HCT116 (cell line): ENCODE measurements at regions not wholly inside any gene's neighbourhood (a gene's known extent, or its start where the extent isn't known, plus 50 kb on each side); places are given as distances from the start of the nearest gene placed in this dataset.

ENCODE experiments used
- ATAC-seq: fragments of 200-7000 bp; cut with Tn5 transposase; 2 replicates; pipeline ENCODE4 v1.9.1; 2020; ENCODE audit warnings: mild to moderate bottlenecking, moderate library complexity
- BruUV-seq: library from RNA; stranded (reverse); fragments of 400-500 nt; replicated peaks from 2 replicates; lab custom pipeline; 2021; lab: Mats Ljungman, UMichigan
- CTCF ChIA-PET: fragments of 300-600 bp; sonication (Branson Sonifier 250); formaldehyde crosslinking; loops from one replicate; lab custom pipeline; 2021; ENCODE audit warnings: antibody characterized with exemption; lab: Charles Lee
- POLR2A ChIA-PET: fragments of 300-600, 350-600 bp; sonication (Branson Sonifier 250); formaldehyde crosslinking; loops from one replicate; lab custom pipeline; 2021; ENCODE audit warnings: antibody characterized with exemption; lab: Charles Lee
- RAD21 ChIA-PET, 2 experiments: fragments of 300-600 bp; sonication (Branson Sonifier 250); formaldehyde crosslinking; loops; one replicate each; lab custom pipeline; 2023; ENCODE audit warnings: low total read pairs in 2 of 2; ENCODE audit not compliant: uncharacterized antibody in 2 of 2, unreplicated experiment in 2 of 2, low non-redundant PET in 1 of 2; lab: Charles Lee
- DNase-seq: peaks from one replicate; pipeline ENCODE4 v3.0.0-alpha.2; 2010; ENCODE audit warnings: low read depth, low spot score
- H2AFZ ChIP-seq: fragments of 200-600 bp; shearing (Covaris generic), sonication (generic); 2 replicates; pipeline ENCODE4 v1.6.1; 2017; ENCODE audit warnings: low read depth, mixed run types, mixed read lengths, antibody characterized with exemption, low read length; ENCODE audit not compliant: poor library complexity, severe bottlenecking
- H3K27ac ChIP-seq: 2 replicates; pipeline ENCODE4 v1.5.1; 2012; ENCODE audit warnings: low read depth, low read length
- H3K27me3 ChIP-seq: fragments of 200-600 bp; sonication (generic); 2 replicates; pipeline ENCODE4 v1.6.1; 2016; ENCODE audit warnings: mixed run types, low read length, mixed read lengths; ENCODE audit not compliant: insufficient read depth
- H3K36me3 ChIP-seq, 2 experiments: fragments of 200-500 bp in 1 of 2; fragments of 200-600 bp in 1 of 2; sonication (Bioruptor generic) in 1 of 2; sonication (generic) in 1 of 2; 2 replicates each; pipeline versions ENCODE4 v1.5.1 to v1.6.1; 2014 to 2016; ENCODE audit warnings: low read length in 2 of 2, inconsistent platforms in 1 of 2, mixed read lengths in 1 of 2, mixed run types in 1 of 2; ENCODE audit not compliant: insufficient read depth in 2 of 2, control insufficient read depth in 1 of 2
- H3K4me1 ChIP-seq, 2 experiments: fragments of 200-600 bp in 1 of 2; sonication (generic) in 1 of 2; 2 replicates each; pipeline versions ENCODE4 v1.5.1 to v1.6.1; 2012 to 2017; ENCODE audit warnings: low read length in 2 of 2, inconsistent platforms in 1 of 2, mild to moderate bottlenecking in 1 of 2, mixed read lengths in 1 of 2, mixed run types in 1 of 2, moderate library complexity in 1 of 2; ENCODE audit not compliant: insufficient read depth in 2 of 2, control insufficient read depth in 1 of 2
- H3K4me2 ChIP-seq: fragments of 200-600 bp; sonication (generic); 2 replicates; pipeline ENCODE4 v1.6.1; 2017; ENCODE audit warnings: mixed run types, low read length, mixed read lengths
- H3K4me3 ChIP-seq, 2 experiments: fragments of 200-600 bp in 1 of 2; sonication (generic) in 1 of 2; replicated peaks in 1 of 2; 2 replicates each; pipeline ENCODE4 v1.5.1; 2011 to 2016; ENCODE audit warnings: low read length in 2 of 2, control low read depth in 1 of 2, low read depth in 1 of 2, mild to moderate bottlenecking in 1 of 2, mixed read lengths in 1 of 2, mixed run types in 1 of 2
- H3K79me2 ChIP-seq: fragments of 200-600 bp; sonication (generic); 2 replicates; pipeline ENCODE4 v1.6.1; 2017; ENCODE audit warnings: mild to moderate bottlenecking, mixed run types, low read length, moderate library complexity, mixed read lengths; ENCODE audit not compliant: insufficient read depth
- H3K9ac ChIP-seq: fragments of 200-600 bp; sonication (generic); 2 replicates; pipeline ENCODE4 v1.6.1; 2016; ENCODE audit warnings: low read length, mixed read lengths
- H3K9me2 ChIP-seq: fragments of 200-600 bp; sonication (generic), shearing (Covaris generic); 2 replicates; pipeline ENCODE4 v1.6.1; 2017; ENCODE audit warnings: mixed run types, mild to moderate bottlenecking, moderate library complexity; ENCODE audit not compliant: insufficient read depth
- H3K9me3 ChIP-seq, 2 experiments: fragments of 200-500 bp in 1 of 2; fragments of 200-600 bp in 1 of 2; sonication (Bioruptor generic) in 1 of 2; sonication (generic) in 1 of 2; 2 replicates each; pipeline ENCODE4 v1.6.1; 2014 to 2017; ENCODE audit warnings: low read length in 2 of 2, mixed read lengths in 2 of 2, inconsistent platforms in 1 of 2, low read depth in 1 of 2, mild to moderate bottlenecking in 1 of 2, mixed run types in 1 of 2, moderate library complexity in 1 of 2; ENCODE audit not compliant: control insufficient read depth in 1 of 2, insufficient read depth in 1 of 2
- H4K20me1 ChIP-seq: fragments of 200-600 bp; sonication (generic), shearing (Covaris generic); 2 replicates; pipeline ENCODE4 v1.6.1; 2017; ENCODE audit warnings: mixed run types, mild to moderate bottlenecking, moderate library complexity; ENCODE audit not compliant: insufficient read depth
- CEBPB ChIP-seq: IDR thresholded peaks from 2 replicates; pipeline ENCODE4 v1.6.1; 2012; ENCODE audit warnings: low read depth
- EGR1 ChIP-seq: IDR thresholded peaks from 2 replicates; pipeline ENCODE4 v1.6.1; 2012; ENCODE audit warnings: low read depth
- ELF1 ChIP-seq: IDR thresholded peaks from 2 replicates; pipeline ENCODE4 v1.6.1; 2012; ENCODE audit warnings: low read depth, borderline replicate concordance
- FOSL1 ChIP-seq: IDR thresholded peaks from 2 replicates; pipeline ENCODE4 v1.6.1; 2012; ENCODE audit warnings: low read depth
- POLR2A ChIP-seq: IDR thresholded peaks from 2 replicates; pipeline ENCODE4 v1.7.0; 2011; ENCODE audit warnings: borderline replicate concordance; ENCODE audit not compliant: insufficient read depth, insufficient read length; ENCODE audit errors: extremely low read depth
- POLR2AphosphoS5 ChIP-seq: IDR thresholded peaks from 2 replicates; pipeline ENCODE4 v1.6.1; 2011; ENCODE audit warnings: mild to moderate bottlenecking, low read depth, low read length, moderate library complexity
- RAD21 ChIP-seq: IDR thresholded peaks from 2 replicates; pipeline ENCODE4 v1.6.1; 2012; ENCODE audit warnings: low read depth, mild to moderate bottlenecking
- SP1 ChIP-seq: IDR thresholded peaks from 2 replicates; pipeline ENCODE4 v1.6.1; 2012; ENCODE audit warnings: low read depth
- SRF ChIP-seq: IDR thresholded peaks from 2 replicates; pipeline ENCODE4 v1.6.1; 2012; ENCODE audit warnings: low read depth
- YY1 ChIP-seq: IDR thresholded peaks from 2 replicates; pipeline ENCODE4 v1.6.1; 2011; ENCODE audit warnings: low read length, low read depth, moderate library complexity, mild to moderate bottlenecking; ENCODE audit not compliant: insufficient replicate concordance; ENCODE audit errors: extremely low read depth
- intact Hi-C: fragments of 100-400 bp; cut with micrococcal nuclease; formaldehyde crosslinking; loops from 2 replicates; pipeline ENCODE4 v1.10.0; 2022
- TF ChIP-seq, protein P1 (sequence below), 3 experiments: fragments of 200-600 bp in 1 of 3; sonication (generic) in 1 of 3; IDR thresholded peaks in 2 of 3; conservative IDR thresholded peaks in 1 of 3; 2 replicates each; pipeline ENCODE4 v1.5.1; 2012 to 2017; ENCODE audit warnings: low read depth in 2 of 3, low read length in 2 of 3, antibody characterized with exemption in 1 of 3, borderline replicate concordance in 1 of 3, control low read depth in 1 of 3, mild to moderate bottlenecking in 1 of 3, mixed read lengths in 1 of 3, mixed run types in 1 of 3, moderate library complexity in 1 of 3; ENCODE audit not compliant: insufficient read depth in 1 of 3
- TF ChIP-seq, protein P2 (sequence below): IDR thresholded peaks from 2 replicates; pipeline ENCODE4 v1.6.1; 2012; ENCODE audit warnings: low read depth
- TF ChIP-seq, protein P3 (sequence below): IDR thresholded peaks from 2 replicates; pipeline ENCODE4 v1.6.1; 2012
- TF ChIP-seq, protein P4 (sequence below): IDR thresholded peaks from 2 replicates; pipeline ENCODE4 v1.6.1; 2011; ENCODE audit warnings: mild to moderate bottlenecking, low read length, moderate library complexity; ENCODE audit not compliant: insufficient replicate concordance; ENCODE audit errors: extremely low read depth

DNA sequence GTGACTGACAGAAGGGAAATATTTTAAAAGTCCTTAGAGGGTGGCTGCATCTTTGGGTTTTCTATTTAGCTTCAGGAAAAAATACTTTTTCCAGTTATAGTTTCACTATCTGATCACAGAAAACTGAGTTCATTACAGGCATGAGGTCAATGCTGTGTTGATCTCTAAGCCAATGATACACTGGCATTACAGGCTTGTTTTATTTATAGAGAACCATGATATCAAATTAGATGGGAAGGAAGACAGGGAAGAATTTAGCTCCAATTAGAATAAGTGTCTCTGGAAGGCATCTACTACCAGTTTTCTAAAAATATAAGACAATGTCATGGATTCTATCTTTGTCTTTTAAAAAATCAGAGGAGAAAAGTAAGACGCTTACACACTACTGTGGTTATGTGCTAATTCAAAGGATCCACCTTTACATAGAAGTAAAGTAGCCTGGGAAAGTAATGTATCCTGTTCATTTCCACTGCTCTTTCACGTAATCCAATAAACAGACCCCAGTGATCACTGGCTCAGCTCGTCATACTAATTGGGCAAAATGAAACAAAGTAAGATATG lies 344.5 kb upstream of the PPARGC1A start:
- DNase-seq, result no peak
- ChIA-PET CTCF (no interaction called here), POLR2A (no interaction called here), RAD21 (no interaction called here)
- no peaks in the 10 kb centered on the region for H3K27me3 ChIP-seq
- H3K9ac ChIP-seq, result no peak overlapping the region
- H3K9me2 ChIP-seq, result no peaks in the 10 kb centered on the region
- intact Hi-C loops, result no loop called here
- no TSS peak for BruUV-seq
- H3K9me3 ChIP-seq, result no peaks in the 10 kb centered on the region
- TF ChIP-seq, protein P1, sequence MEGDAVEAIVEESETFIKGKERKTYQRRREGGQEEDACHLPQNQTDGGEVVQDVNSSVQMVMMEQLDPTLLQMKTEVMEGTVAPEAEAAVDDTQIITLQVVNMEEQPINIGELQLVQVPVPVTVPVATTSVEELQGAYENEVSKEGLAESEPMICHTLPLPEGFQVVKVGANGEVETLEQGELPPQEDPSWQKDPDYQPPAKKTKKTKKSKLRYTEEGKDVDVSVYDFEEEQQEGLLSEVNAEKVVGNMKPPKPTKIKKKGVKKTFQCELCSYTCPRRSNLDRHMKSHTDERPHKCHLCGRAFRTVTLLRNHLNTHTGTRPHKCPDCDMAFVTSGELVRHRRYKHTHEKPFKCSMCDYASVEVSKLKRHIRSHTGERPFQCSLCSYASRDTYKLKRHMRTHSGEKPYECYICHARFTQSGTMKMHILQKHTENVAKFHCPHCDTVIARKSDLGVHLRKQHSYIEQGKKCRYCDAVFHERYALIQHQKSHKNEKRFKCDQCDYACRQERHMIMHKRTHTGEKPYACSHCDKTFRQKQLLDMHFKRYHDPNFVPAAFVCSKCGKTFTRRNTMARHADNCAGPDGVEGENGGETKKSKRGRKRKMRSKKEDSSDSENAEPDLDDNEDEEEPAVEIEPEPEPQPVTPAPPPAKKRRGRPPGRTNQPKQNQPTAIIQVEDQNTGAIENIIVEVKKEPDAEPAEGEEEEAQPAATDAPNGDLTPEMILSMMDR (IDR thresholded peaks at IDR 0.05 in 2 of 3, conservative IDR thresholded peaks at IDR 0.05 in 1 of 3; ENCODE audit: borderline replicate concordance in 1 of 3, insufficient read depth in 1 of 3, low read depth in 2 of 3, low read length in 2 of 3), result no peak
- TF ChIP-seq EGR1, result no peak
- TF ChIP-seq, protein P2, sequence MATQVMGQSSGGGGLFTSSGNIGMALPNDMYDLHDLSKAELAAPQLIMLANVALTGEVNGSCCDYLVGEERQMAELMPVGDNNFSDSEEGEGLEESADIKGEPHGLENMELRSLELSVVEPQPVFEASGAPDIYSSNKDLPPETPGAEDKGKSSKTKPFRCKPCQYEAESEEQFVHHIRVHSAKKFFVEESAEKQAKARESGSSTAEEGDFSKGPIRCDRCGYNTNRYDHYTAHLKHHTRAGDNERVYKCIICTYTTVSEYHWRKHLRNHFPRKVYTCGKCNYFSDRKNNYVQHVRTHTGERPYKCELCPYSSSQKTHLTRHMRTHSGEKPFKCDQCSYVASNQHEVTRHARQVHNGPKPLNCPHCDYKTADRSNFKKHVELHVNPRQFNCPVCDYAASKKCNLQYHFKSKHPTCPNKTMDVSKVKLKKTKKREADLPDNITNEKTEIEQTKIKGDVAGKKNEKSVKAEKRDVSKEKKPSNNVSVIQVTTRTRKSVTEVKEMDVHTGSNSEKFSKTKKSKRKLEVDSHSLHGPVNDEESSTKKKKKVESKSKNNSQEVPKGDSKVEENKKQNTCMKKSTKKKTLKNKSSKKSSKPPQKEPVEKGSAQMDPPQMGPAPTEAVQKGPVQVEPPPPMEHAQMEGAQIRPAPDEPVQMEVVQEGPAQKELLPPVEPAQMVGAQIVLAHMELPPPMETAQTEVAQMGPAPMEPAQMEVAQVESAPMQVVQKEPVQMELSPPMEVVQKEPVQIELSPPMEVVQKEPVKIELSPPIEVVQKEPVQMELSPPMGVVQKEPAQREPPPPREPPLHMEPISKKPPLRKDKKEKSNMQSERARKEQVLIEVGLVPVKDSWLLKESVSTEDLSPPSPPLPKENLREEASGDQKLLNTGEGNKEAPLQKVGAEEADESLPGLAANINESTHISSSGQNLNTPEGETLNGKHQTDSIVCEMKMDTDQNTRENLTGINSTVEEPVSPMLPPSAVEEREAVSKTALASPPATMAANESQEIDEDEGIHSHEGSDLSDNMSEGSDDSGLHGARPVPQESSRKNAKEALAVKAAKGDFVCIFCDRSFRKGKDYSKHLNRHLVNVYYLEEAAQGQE, result no peak
- TF ChIP-seq FOSL1, result no peak
- TF ChIP-seq POLR2A, result no peak
- TF ChIP-seq SP1, result no peak
- TF ChIP-seq YY1, result no peak
- TF ChIP-seq, protein P3, sequence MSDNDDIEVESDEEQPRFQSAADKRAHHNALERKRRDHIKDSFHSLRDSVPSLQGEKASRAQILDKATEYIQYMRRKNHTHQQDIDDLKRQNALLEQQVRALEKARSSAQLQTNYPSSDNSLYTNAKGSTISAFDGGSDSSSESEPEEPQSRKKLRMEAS, result no peak
- TF ChIP-seq SRF, result no peak
- no peak for TF ChIP-seq POLR2AphosphoS5
- TF ChIP-seq, protein P4, sequence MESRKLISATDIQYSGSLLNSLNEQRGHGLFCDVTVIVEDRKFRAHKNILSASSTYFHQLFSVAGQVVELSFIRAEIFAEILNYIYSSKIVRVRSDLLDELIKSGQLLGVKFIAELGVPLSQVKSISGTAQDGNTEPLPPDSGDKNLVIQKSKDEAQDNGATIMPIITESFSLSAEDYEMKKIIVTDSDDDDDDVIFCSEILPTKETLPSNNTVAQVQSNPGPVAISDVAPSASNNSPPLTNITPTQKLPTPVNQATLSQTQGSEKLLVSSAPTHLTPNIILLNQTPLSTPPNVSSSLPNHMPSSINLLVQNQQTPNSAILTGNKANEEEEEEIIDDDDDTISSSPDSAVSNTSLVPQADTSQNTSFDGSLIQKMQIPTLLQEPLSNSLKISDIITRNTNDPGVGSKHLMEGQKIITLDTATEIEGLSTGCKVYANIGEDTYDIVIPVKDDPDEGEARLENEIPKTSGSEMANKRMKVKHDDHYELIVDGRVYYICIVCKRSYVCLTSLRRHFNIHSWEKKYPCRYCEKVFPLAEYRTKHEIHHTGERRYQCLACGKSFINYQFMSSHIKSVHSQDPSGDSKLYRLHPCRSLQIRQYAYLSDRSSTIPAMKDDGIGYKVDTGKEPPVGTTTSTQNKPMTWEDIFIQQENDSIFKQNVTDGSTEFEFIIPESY, result no peak
- TF ChIP-seq ELF1, result no peak
- no peak for TF ChIP-seq RAD21
- TF ChIP-seq CEBPB, result no peak
- H3K4me2 ChIP-seq, result no peak overlapping the region
- H3K36me3 ChIP-seq, result no peaks in the 10 kb centered on the region
- no peak overlapping the region for H3K4me3 ChIP-seq
- no peak overlapping the region for H3K27ac ChIP-seq
- no peak overlapping the region for H2AFZ ChIP-seq
- no peaks in the 10 kb centered on the region for H3K4me1 ChIP-seq
- no peak for ATAC-seq
- no peaks in the 10 kb centered on the region for H4K20me1 ChIP-seq
- H3K79me2 ChIP-seq, result no peaks in the 10 kb centered on the region
